HG03378 (cell line): ENCODE measurements at regions not wholly inside any gene's neighbourhood (a gene's known extent, or its start where the extent isn't known, plus 50 kb on each side); places are given as distances from the start of the nearest gene placed in this dataset.

Source experiments
- ATAC-seq: cut with Tn5 transposase; IDR thresholded peaks from one replicate; pipeline ENCODE4 v1.9.1; 2021; ENCODE audit warnings: mild to moderate bottlenecking, moderate library complexity; ENCODE audit not compliant: unreplicated experiment

- no peak for ATAC-seq
These were observed 260.0 kb downstream of the PIK3R1 start for GRCh38 chr5:68475476-68475983.

- no peak for ATAC-seq
These were observed 261.3 kb downstream of the PIK3R1 start for GRCh38 chr5:68476854-68477253.

GRCh38 chr5:68478301-68479095, 262.9 kb downstream of the PIK3R1 start:
- ATAC-seq = no peak

- ATAC-seq = no peak
These were observed 264.0 kb downstream of the PIK3R1 start for GRCh38 chr5:68479524-68479923.

- ATAC-seq = no peak
These were observed 264.9 kb downstream of the PIK3R1 start for GRCh38 chr5:68480335-68480940.

GRCh38 chr5:68482199-68482598, 266.6 kb downstream of the PIK3R1 start:
- no peak for ATAC-seq

- no peak for ATAC-seq
These were observed 268.9 kb downstream of the PIK3R1 start for GRCh38 chr5:68484307-68485068.

GRCh38 chr5:68489556-68489955, 274.0 kb downstream of the PIK3R1 start:
- ATAC-seq = no peak

- ATAC-seq = no peak
These were observed 274.9 kb downstream of the PIK3R1 start for GRCh38 chr5:68490406-68490805.

- no peak for ATAC-seq
These were observed 279.2 kb downstream of the PIK3R1 start for GRCh38 chr5:68494771-68495170.

GRCh38 chr5:68499987-68500386, 284.4 kb downstream of the PIK3R1 start:
- ATAC-seq = no peak

GRCh38 chr5:68500813-68501212, 285.3 kb downstream of the PIK3R1 start:
- ATAC-seq = no peak

GRCh38 chr5:68502531-68502930, 287.0 kb downstream of the PIK3R1 start:
- no peak for ATAC-seq

- ATAC-seq = no peak
These were observed 288.8 kb downstream of the PIK3R1 start for GRCh38 chr5:68504306-68504705.

GRCh38 chr5:68505917-68506860, 290.6 kb downstream of the PIK3R1 start:
- no peak for ATAC-seq

- no peak for ATAC-seq
These were observed 300.0 kb downstream of the PIK3R1 start for GRCh38 chr5:68515514-68515913.

GRCh38 chr5:68518286-68518685, 302.7 kb downstream of the PIK3R1 start:
- ATAC-seq = no peak

GRCh38 chr5:68519143-68519542, 303.6 kb downstream of the PIK3R1 start:
- no peak for ATAC-seq

- no peak for ATAC-seq
These were observed 306.2 kb downstream of the PIK3R1 start for GRCh38 chr5:68521776-68522175.

GRCh38 chr5:68522863-68523262, 307.3 kb downstream of the PIK3R1 start:
- no peak for ATAC-seq
